ENCODE measurements at regions not wholly inside any gene's neighbourhood (a gene's known extent, or its start where the extent isn't known, plus 50 kb on each side); places are given as distances from the start of the nearest gene placed in this dataset.

GRCh38 chr20:17833036-17833674, 133.4 kb downstream of the BANF2 start:
- no peak for DNase-seq (ENCODE audit: low read depth)
- no peak for TF ChIP-seq CTCF (conservative IDR thresholded peaks at IDR 0.05; ENCODE audit: low read depth, low read length)
- H3K4me3 ChIP-seq (ENCODE audit: low read length): no peak overlapping the region

- DNase-seq (ENCODE audit: low read depth): no peak
- no peak overlapping the region for H3K4me3 ChIP-seq (ENCODE audit: low read length)
- TF ChIP-seq CTCF (conservative IDR thresholded peaks at IDR 0.05; ENCODE audit: low read depth, low read length): no peak
Measured at GRCh38 chr20:17832236-17832915, 132.6 kb downstream of the BANF2 start.

GRCh38 chr20:17828598-17829144, 128.9 kb downstream of the BANF2 start:
- H3K4me3 ChIP-seq (ENCODE audit: low read length): no peak overlapping the region
- no peak for TF ChIP-seq CTCF (conservative IDR thresholded peaks at IDR 0.05; ENCODE audit: low read depth, low read length)
- no peak for DNase-seq (ENCODE audit: low read depth)

GRCh38 chr20:17827759-17828559, 128.2 kb downstream of the BANF2 start:
- TF ChIP-seq CTCF (conservative IDR thresholded peaks at IDR 0.05; ENCODE audit: low read depth, low read length): no peak
- H3K4me3 ChIP-seq (ENCODE audit: low read length): no peak overlapping the region
- no peak for DNase-seq (ENCODE audit: low read depth)

- no peak for DNase-seq (ENCODE audit: low read depth)
- TF ChIP-seq CTCF (conservative IDR thresholded peaks at IDR 0.05; ENCODE audit: low read depth, low read length): no peak
- no peak overlapping the region for H3K4me3 ChIP-seq (ENCODE audit: low read length)
Measured at GRCh38 chr20:17827079-17827478, 127.3 kb downstream of the BANF2 start.

- DNase-seq (ENCODE audit: low read depth): no peak
- H3K4me3 ChIP-seq (ENCODE audit: low read length): no peak overlapping the region
- TF ChIP-seq CTCF (conservative IDR thresholded peaks at IDR 0.05; ENCODE audit: low read depth, low read length): no peak
Measured at GRCh38 chr20:17825960-17826843, 126.4 kb downstream of the BANF2 start.

Measured in retinal pigment epithelial cell (primary cell).